Heart right ventricle (tissue), 16 donors: ENCODE measurements at regions not wholly inside any gene's neighbourhood (a gene's known extent, or its start where the extent isn't known, plus 50 kb on each side); places are given as distances from the start of the nearest gene placed in this dataset.

ENCODE experiments used
- ATAC-seq, 8 donors: fragments of 200-7000 bp; cut with Tn5 transposase; one replicate each; pipeline ENCODE4 v1.9.1; 2020; ENCODE audit warnings: mild to moderate bottlenecking in 8 of 8, moderate library complexity in 8 of 8, moderate number of reproducible peaks in 1 of 8
- DNase-seq, 2 donors: peaks; one replicate each; pipeline ENCODE4 v3.0.0-alpha.2; 2020
- H3K27ac ChIP-seq, 10 donors: fragments of 200-600 bp; sonication (generic) in 2 of 10; one replicate each; pipeline versions ENCODE4 v1.5.0 to v1.8.0; 2020 to 2022; ENCODE audit warnings: mild to moderate bottlenecking in 3 of 10
- H3K27me3 ChIP-seq, 7 donors: fragments of 200-600 bp; one replicate each; pipeline ENCODE4 v1.8.0; 2021 to 2022; ENCODE audit warnings: mild to moderate bottlenecking in 2 of 7
- H3K36me3 ChIP-seq, 9 donors: fragments of 200-600 bp; sonication (generic) in 1 of 9; one replicate each; pipeline versions ENCODE4 v1.5.0 to v1.8.0; 2020 to 2022; ENCODE audit warnings: mild to moderate bottlenecking in 2 of 9
- H3K4me1 ChIP-seq, 9 donors: fragments of 200-600 bp; sonication (generic) in 1 of 9; one replicate each; pipeline versions ENCODE4 v1.5.0 to v1.8.0; 2020 to 2022; ENCODE audit warnings: mild to moderate bottlenecking in 4 of 9
- H3K4me3 ChIP-seq, 10 donors: fragments of 200-600 bp; sonication (generic) in 2 of 10; one replicate each; pipeline versions ENCODE4 v1.5.0 to v1.8.0; 2020 to 2022; ENCODE audit warnings: mild to moderate bottlenecking in 7 of 10, moderate library complexity in 2 of 10
- H3K9me3 ChIP-seq, 11 donors: fragments of 200-600 bp in 10 of 11; sonication (generic) in 2 of 11; one replicate each; pipeline versions ENCODE4 v1.5.0 to v1.8.0; 2013 to 2022; ENCODE audit warnings: mild to moderate bottlenecking in 2 of 11, control low read depth in 1 of 11, moderate library complexity in 1 of 11
- WGBS, 2 donors: extraction: QIAGEN DNeasy Blood & Tissue Kit; methylation state at CpG; one replicate each; pipeline ENCODE4 v1.1.7; 2013; ENCODE audit warnings: inconsistent platforms in 1 of 2; 5-methylcytosine and 5-hydroxymethylcytosine counted together
- intact Hi-C, 10 donors: fragments of 100-400 bp; cut with DNase I; formaldehyde crosslinking; loops; one replicate each; pipeline versions ENCODE4 v1.11.1 to v1.14.2; 2022
- TF ChIP-seq, protein P1 (sequence below), 9 donors: fragments of 200-600 bp; sonication (generic) in 2 of 9; IDR thresholded peaks; one replicate each; pipeline versions ENCODE4 v1.5.0 to v1.8.0; 2021 to 2022; ENCODE audit warnings: antibody characterized with exemption in 9 of 9, mild to moderate bottlenecking in 5 of 9, moderate library complexity in 1 of 9
- donor health status: Arrhythmogenic right ventricular cardiomyopathy.
- donor health status: ischemic (EF 13 %, LVEDD 7.1; RV severe dilation, severe dysfunction).
- donor health status: healthy with polysubstance abuse.
- donor health status: DM: no; HTN: yes; CAD: no.
- donor health status: DM: no; HTN: no; CAD: no.
- donor health status: ischemic (EF 25% LVEDD 6.9; RV normal size, moderate dysfunction).
- donor health status: ischemic (EF 25% LVEDD 5.7; RV mildly dilated, moderate dysfunction).
- donor health status: healthy.
- donor health status: DM: yes; HTN: yes; CAD: no.
- donor health status: Ischemic cardiomyopathy.
- donor health status: ischemic (EF 35%, LVEDD 5.7; RV mildly dilated, moderate dysfunction).
- donor health status: nonischemic (EF 11% LVEDD 7.7; RV severe dilation, severe dysfunction).
- donor health status: DM: yes; HTN: yes; CAD: no.
- donor health status: PGD.
- donor health status: ischemic (EF 29% LVEDD 5.4; RV normal size, mild dysfunction).
- donor health status: nonischemic (EF 23%, LVEDD 6.1; RV moderate dilation, normal function).

DNA sequence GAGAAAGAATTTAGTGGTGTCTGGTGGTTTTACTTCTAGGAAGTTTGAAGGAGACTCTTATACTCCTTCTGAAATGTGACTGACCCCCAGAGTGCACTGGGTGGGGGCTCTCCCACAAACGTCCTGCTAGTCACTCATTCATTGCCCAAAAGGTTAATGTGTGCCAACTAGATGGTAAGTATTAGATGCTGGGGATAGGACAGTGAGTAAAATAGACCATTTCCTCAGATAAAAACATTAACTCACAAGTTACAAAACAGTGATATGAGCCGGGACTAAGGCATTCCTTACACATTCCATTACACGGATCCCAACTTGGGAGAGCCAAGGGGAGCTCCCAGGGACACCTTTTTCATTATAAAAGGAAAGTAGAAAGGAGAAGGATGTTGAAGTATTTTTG lies 185.1 kb downstream of the ATXN7L3B start:
- intact Hi-C loops: no loop called here
- Histone ChIP-seq H3K36me3 (no peaks in the 10 kb centered on the region), H3K27me3 (no peaks in the 10 kb centered on the region), H3K4me3 (no peak overlapping the region), H3K4me1 (no peaks in the 10 kb centered on the region), H3K27ac (no peak overlapping the region), H3K9me3 (peaks cover 0 to 5% (median 0%) of the 10 kb centered on the region in 11 donors)
- DNase-seq: no peak
- ATAC-seq: no peak
- TF ChIP-seq, protein P1, sequence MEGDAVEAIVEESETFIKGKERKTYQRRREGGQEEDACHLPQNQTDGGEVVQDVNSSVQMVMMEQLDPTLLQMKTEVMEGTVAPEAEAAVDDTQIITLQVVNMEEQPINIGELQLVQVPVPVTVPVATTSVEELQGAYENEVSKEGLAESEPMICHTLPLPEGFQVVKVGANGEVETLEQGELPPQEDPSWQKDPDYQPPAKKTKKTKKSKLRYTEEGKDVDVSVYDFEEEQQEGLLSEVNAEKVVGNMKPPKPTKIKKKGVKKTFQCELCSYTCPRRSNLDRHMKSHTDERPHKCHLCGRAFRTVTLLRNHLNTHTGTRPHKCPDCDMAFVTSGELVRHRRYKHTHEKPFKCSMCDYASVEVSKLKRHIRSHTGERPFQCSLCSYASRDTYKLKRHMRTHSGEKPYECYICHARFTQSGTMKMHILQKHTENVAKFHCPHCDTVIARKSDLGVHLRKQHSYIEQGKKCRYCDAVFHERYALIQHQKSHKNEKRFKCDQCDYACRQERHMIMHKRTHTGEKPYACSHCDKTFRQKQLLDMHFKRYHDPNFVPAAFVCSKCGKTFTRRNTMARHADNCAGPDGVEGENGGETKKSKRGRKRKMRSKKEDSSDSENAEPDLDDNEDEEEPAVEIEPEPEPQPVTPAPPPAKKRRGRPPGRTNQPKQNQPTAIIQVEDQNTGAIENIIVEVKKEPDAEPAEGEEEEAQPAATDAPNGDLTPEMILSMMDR (IDR thresholded peaks at IDR 0.05): no peak
- WGBS, 2 donors: 38 to 41% methylated on average over 3 of the region's 3 CpGs

DNA sequence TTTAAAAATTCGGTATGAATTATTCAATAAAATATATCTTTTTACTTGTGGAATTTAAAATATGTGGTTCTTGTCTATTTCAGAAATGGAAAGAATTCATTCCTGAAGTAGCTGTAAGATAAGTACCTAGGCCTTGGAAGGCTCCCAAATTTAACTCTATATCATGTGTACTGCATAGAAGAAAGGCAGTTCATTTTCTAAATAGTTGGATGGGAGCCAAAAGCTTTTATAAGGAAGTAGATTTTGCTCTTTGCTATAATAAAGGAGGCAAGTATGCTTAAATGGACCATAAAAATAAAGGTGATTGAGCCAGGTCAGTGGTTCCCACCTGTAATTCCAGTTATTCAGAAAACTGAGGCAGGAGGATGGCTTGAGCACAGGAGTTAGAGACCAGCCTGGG lies 187.5 kb downstream of the ATXN7L3B start:
- DNase-seq (no peak), ATAC-seq (no peak)
- WGBS, 2 donors: 50 to 54% methylated on average over 1 of the region's 1 CpG
- no peak overlapping the region for H3K4me3 ChIP-seq
- intact Hi-C loops: no loop called here
- no peaks in the 10 kb centered on the region for H3K27me3 ChIP-seq
- TF ChIP-seq, protein P1 (IDR thresholded peaks at IDR 0.05): no peak
- H3K4me1 ChIP-seq: no peaks in the 10 kb centered on the region
- H3K9me3 ChIP-seq: peaks cover 0 to 5% (median 0%) of the 10 kb centered on the region in 11 donors
- no peak overlapping the region for H3K27ac ChIP-seq
- no peaks in the 10 kb centered on the region for H3K36me3 ChIP-seq

DNA sequence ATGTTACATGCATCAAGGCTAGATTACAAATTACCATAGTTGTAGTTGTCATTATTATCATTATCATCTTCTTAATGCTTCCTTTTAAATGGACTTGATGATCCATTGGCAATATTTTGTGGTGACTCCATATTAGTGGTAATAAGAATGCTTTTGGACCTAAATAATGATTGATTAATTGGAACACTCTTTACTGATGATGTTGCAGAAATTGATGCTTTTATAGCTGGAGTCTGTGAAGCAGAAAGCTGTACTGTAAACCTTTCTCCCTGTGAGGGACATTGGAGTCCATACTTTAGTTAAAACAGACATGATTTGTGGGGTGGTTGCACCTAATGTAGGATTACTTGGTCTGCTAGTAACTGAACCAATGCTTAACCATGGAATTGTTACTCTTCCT lies 190.4 kb downstream of the ATXN7L3B start:
- H3K27me3 ChIP-seq: no peaks in the 10 kb centered on the region
- H3K9me3 ChIP-seq: peaks cover 0 to 5% (median 0%) of the 10 kb centered on the region in 11 donors
- TF ChIP-seq, protein P1 (IDR thresholded peaks at IDR 0.05): no peak
- no peak overlapping the region for H3K27ac ChIP-seq
- no peak for ATAC-seq
- no peaks in the 10 kb centered on the region for H3K4me1 ChIP-seq
- intact Hi-C loops: no loop called here
- no peak overlapping the region for H3K4me3 ChIP-seq
- no peaks in the 10 kb centered on the region for H3K36me3 ChIP-seq
- no peak for DNase-seq

DNA sequence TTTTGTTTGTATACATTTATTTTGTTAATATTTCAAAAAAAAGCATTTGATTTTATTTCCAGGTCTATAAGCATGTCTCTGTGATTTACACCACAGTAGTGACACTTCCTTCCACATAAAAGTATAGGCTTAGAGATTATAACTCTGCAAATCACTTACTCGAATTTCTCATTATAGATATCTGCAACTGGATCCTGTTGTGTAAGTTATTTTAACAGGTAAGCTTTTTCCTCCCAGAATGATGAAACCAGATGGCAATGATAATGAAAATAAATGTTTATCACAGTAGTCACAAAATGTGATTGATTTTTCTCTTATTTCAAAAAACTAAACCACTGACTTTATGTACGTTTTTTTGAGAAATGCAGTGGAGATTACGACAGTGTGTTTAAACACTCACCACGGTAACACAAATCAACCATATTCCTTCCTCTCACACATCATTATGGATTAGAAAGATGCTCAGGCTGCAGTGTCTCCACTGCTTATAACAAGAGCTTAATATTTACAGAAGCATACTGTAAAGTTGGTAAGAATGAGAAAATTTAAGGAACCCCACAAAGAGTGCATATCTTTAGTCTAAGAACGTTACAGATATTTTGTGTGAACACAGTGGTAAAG lies 194.6 kb downstream of the ATXN7L3B start:
- Histone ChIP-seq H3K4me1 (no peaks in the 10 kb centered on the region), H3K27ac (no peak overlapping the region), H3K9me3 (peaks cover 0 to 2% (median 0%) of the 10 kb centered on the region in 11 donors), H3K27me3 (no peaks in the 10 kb centered on the region), H3K36me3 (no peaks in the 10 kb centered on the region), H3K4me3 (no peak overlapping the region)
- TF ChIP-seq, protein P1 (IDR thresholded peaks at IDR 0.05): no peak
- ATAC-seq (no peak), DNase-seq (no peak)
- WGBS, 2 donors: 61 to 63% methylated on average over 5 of the region's 5 CpGs
- intact Hi-C loops: no loop called here
